ENCODE measurements at regions not wholly inside any gene's neighbourhood (a gene's known extent, or its start where the extent isn't known, plus 50 kb on each side); places are given as distances from the start of the nearest gene placed in this dataset.

GRCh38 chr20:40241596-40242343 lies 447.3 kb downstream of the MAFB start:
- TF ChIP-seq CTCF (IDR thresholded peaks at IDR 0.05; ENCODE audit: low read depth, low read length) (no peak), EZH2phosphoT487 (IDR thresholded peaks at IDR 0.05; ENCODE audit: low read depth) (no peak)
